Adrenal gland (tissue), 5 donors: ENCODE measurements at regions not wholly inside any gene's neighbourhood (a gene's known extent, or its start where the extent isn't known, plus 50 kb on each side); places are given as distances from the start of the nearest gene placed in this dataset.

Source experiments
- CTCF ChIP-seq, 6 experiments: fragments of 450-650 bp in 4 of 6; fragments of 200-600 bp in 2 of 6; sonication (generic) in 1 of 6; IDR thresholded peaks; 1 replicate in 5 of 6; 2 replicates in 1 of 6; pipeline versions ENCODE4 v1.5.1 to v1.8.0; 2016 to 2021; ENCODE audit warnings: antibody characterized with exemption in 6 of 6, mild to moderate bottlenecking in 2 of 6, moderate library complexity in 1 of 6
- POLR2A ChIP-seq, 2 donors: fragments of 450-650 bp; IDR thresholded peaks; one replicate each; pipeline ENCODE4 v1.6.1; 2017; ENCODE audit warnings: antibody characterized with exemption in 2 of 2, mild to moderate bottlenecking in 2 of 2, moderate library complexity in 1 of 2
- donor health status: DM: no; HTN: no; CAD: no.

GRCh38 chrX:1871887-1872286 lies 257.0 kb downstream of the ASMT start:
- TF ChIP-seq CTCF (IDR thresholded peaks at IDR 0.05) (no peak), POLR2A (IDR thresholded peaks at IDR 0.05) (no peak)
